ENCODE measurements at regions not wholly inside any gene's neighbourhood (a gene's known extent, or its start where the extent isn't known, plus 50 kb on each side); places are given as distances from the start of the nearest gene placed in this dataset.

DNA sequence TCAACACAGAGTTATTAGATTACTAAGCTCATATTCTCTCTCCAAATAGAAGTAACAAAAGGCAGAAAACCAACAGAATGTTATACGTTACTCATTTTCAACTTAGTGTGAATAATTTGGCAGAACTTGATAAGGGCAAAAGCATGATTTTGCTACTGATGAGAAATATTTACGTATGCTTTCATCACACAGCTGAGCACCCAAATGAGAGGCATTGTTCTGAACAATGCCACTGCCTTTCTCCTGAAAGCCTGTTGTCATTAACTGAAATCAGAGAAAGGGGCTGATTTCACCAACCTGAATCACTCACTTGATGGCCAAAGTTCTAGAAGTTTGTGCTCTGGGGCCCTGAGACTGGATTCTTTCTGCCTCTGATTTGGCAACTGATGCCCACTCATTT is 367.5 kb upstream of the PTGER4 start:
- intact Hi-C loops (cut with DNase I): no loop called here
- DNase-seq (ENCODE audit: low spot score): no peak
- no peak for ATAC-seq

DNA sequence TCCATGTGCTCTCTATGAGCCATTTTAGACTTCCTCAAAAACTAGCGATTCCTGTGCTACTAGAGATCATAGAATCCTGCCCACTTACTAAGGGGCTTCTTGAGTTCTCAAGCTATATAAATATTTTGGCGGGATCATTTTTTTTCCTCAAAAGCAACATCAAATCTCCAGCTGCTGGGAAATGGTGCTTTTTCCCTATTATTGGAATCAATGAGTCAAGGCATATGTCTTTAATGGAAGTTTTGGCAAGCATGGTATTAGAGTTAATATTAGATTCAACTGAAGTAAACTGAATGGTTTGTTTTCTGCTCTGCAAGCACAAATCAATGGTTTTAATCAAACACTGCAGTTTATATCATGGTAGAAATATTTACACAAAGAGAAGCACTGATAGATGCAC is 369.9 kb upstream of the PTGER4 start:
- DNase-seq (ENCODE audit: low spot score) (no peak), ATAC-seq (no peak)
- intact Hi-C loops (cut with DNase I): no loop called here

DNA sequence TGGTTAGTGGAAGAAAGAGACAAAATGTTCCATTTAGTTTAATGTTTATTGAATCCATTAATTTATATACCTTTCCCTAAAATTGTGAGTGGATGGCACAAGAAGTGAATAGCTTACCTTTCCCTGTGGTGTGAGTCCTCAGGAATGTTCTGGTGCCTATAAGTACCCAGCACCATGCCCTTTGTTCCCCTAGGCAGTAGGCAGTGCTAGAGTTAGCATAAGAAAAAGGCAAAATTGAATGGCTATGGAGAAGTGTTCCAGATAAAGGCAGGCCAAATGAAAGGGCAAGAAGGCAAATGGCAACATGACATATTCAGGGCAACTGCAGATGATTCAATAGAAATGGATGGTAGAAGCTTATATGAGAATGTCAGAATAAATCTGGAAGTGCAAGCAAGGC is 370.8 kb upstream of the PTGER4 start:
- ATAC-seq (no peak), DNase-seq (ENCODE audit: low spot score) (no peak)
- intact Hi-C loops (cut with DNase I): no loop called here

DNA sequence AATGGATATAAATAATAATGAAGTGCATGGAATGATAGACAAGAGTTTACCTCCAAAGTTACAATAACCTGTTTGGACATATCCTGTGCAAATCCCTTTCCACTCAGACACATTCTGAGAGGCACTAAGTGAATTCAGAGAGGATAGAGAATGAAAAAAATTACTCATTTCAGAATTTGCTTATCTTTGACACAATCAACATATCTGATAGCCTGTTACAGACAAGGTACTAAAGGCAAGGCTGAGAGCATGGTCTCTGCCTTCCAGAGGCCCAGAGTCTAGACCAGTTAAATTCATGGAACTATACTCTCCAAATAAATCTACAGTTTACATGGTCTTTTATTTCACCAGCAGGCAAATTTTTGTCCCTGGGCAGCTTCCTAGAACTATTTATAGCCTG is 371.8 kb upstream of the PTGER4 start:
- DNase-seq (ENCODE audit: low spot score) (no peak), ATAC-seq (no peak)
- intact Hi-C loops (cut with DNase I): no loop called here

DNA sequence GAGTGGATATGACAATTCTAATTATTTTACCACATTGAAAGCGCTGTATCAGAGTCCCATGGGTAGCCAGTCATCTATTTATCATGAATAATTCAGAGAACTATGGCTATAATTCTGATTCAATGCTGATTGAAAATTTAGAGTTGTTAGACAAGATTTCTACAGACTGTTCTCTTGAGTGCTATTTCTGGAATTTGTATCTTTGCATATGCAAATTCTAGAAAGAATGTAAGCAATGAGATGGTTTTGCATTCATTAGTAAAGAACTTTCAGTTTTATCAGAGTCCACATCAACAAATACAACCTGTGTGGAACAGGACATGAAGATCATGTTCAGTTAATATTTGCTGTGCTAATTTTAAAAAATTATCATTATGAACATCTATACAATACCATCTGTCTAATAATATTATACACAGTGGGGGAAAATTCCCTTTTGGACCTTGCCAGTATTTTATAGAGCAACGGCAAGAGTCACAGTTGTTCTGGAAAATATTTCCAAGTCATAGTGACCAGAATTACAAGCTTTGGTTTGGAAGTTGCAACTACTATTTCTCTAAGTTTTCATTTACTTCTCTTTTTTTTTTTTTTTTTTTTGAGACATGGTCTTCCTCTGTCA is 372.7 kb upstream of the PTGER4 start:
- no peak for ATAC-seq

DNA sequence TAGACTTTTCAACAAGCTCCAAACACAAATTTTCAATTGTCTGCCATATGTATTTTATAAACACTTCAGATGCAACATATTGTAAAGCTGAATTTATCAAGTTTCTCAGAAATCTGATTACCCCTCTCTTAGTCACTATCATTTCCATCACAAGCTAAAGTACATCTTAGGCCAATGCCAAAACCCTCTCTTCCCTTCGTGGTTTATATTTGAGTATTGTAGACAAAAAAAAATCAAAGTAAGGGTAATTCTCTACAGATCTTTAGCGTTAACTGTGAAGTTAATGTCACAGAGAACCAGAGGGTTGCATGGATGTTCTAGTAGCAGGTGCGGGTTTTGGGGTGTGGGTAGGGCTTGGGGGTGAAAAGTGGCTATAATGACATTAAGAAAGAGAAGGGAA is 387.7 kb upstream of the PTGER4 start:
- ATAC-seq (no peak), DNase-seq (ENCODE audit: low spot score) (no peak)
- intact Hi-C loops (cut with DNase I): no loop called here

More for the DNA sequence above, 372.7 kb upstream of the PTGER4 start:
- no peak for DNase-seq (ENCODE audit: low spot score)
- intact Hi-C loops (cut with DNase I): no loop called here

DNA sequence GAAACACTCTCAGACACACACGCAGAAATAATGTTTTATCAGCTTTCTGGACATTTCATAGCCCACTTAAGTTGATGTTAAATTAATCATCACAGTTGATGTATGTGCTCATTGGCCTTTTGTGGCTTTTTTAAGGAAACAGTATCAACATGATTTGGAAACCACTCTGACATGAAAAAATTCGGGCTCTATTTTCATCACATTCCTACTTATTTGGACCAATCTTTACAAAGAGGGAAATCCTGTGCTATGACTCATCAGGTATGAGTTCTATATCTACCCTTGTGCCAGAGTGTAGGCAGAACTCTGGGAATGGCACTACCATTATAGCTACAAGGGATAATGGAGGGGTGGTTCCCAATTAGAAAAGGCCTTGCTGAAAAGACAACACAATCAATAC is 388.4 kb upstream of the PTGER4 start:
- DNase-seq (ENCODE audit: low spot score) (no peak), ATAC-seq (no peak)
- intact Hi-C loops (cut with DNase I): no loop called here

DNA sequence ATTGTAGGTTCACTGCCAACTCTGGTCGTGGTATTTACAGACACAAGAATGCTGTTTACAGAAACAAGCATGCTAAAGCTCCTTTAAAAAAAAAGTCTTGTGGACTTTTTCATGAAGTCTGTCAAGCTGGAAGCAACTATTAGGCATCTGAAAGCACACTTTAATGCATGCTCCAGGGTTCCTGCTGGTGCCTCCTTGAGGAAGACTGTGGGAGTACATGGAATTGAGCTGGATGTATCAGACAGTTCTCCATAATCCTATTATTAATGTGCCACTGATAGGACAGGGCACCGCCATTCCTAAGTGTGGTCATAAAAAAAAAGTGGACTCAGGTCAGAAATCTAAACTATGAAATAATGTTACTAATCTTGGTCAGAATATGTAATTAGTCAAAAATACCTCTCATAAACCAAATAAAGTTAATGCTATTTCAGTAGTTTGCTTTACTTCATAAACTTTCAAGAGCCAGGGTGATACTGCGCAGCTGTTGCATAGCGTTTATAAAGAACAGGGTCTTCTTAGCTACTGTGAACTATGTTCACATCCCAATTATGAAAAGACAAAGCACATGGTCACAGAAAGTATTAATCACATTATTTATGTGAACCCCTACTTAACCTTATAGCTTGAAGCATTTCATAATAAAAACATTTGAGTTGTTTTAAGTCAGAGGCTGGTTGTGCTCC is 390.8 kb upstream of the PTGER4 start:
- DNase-seq (ENCODE audit: low spot score) (no peak), ATAC-seq (no peak)
- intact Hi-C loops (cut with DNase I): no loop called here

DNA sequence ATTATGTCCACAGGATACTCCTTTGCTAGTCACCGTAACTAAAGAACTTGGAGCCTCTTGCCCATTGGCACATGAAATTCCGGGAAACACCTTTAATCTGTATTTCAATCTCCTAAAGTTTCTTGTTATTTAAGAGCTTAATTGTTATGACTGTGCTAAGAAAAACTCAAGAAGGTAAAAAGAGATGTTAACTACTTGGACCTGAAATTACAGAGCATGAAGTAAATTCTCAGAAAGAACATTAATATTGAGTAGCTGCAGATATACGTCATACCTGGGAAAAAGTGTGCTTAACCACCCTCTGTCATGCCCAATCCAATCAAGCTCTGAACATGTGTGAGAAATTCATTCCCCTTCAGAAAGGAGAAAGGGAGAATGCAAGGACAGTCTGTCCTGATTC is 394.9 kb upstream of the PTGER4 start:
- no peak for ATAC-seq
- intact Hi-C loops (cut with DNase I): no loop called here
- no peak for DNase-seq (ENCODE audit: low spot score)

DNA sequence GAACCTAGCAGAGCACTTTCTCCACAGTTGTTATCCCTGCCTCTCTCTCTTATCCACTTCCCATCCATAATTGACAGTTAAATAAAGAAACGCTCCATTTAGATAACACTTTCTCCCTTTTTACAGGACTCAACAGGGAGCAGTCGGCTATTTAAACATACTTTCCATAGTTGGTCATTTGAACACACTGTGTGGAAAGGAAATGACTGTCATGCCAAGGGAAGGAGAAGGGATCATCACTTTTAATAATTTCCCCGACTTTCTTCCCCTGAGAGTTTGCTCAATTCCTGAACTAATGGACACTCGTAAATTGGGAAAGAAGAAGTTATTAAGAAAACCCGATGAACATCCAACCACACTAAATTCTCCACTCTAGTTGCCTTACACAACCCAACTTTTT is 400.8 kb upstream of the PTGER4 start:
- ATAC-seq: no peak
- intact Hi-C loops (cut with DNase I): no loop called here

DNA sequence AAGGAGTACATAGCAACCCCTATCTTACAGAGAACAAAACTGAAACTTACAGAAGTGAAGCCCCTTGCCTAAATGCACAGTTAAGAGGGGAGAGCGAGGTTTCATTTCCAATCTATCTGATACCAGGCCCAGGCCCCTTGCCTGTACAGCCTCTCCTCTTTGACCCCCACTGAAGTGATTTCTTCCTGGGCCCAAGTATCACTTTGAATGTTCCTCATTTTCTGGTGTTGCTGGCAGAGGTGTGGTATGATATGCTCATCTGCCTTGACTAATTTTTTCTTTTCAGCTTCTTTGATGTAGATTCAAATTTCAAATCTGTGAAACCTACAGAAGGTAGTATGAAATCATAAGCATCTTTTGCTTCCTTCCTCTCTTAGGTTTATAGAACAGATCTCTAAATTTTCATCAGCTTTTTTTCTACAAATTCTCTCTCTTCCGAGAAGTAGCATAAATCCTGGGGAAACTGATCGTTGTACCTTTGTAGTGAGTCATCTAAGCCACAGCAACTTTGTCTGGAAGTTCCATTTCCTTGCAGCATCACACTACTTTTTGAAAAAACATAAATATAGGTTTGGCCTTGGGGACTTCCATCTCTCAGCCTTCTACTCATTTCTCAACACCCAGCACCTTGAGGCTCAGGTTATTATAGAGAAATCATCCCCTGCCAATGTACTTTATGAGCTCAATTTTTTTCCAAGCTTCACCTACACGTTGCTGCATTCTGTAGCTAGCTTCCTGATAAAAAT is 402.4 kb upstream of the PTGER4 start:
- intact Hi-C loops (cut with DNase I): no loop called here
- no peak for ATAC-seq
- DNase-seq (ENCODE audit: low spot score): no peak

More for the DNA sequence above, 400.8 kb upstream of the PTGER4 start:
- DNase-seq (ENCODE audit: low spot score): no peak

DNA sequence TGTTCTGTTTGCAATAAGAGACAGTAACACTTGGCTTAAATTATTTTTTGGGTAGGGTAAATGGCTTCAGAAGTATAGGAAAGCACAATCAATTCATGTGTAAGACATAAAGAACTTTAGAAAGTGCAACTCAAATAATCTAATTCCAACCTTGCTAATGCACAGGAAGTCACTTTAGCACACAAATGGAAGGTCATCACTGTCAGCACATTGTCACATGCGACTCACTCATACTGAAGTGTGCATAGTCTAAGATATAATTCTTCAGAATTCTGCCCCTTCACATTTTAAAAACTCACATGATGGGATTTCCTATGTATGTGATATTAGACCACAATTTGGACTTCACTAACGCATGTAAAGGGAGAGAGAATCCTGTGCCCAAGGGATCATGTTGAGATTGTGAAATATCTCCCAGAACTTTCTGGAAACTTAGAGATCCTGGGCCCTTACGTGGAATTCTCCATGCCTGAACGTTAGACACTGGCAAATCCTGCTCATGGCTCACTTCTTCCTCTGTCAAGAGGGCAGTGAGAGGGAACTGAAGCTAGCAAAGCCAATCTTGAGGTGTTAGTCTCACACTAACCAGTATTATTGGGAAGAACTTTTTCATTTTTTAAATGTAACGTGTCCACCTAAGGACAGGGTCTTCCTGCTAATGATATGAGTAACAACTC is 403.2 kb upstream of the PTGER4 start:
- intact Hi-C loops (cut with DNase I): no loop called here
- no peak for ATAC-seq
- no peak for DNase-seq (ENCODE audit: low spot score)

DNA sequence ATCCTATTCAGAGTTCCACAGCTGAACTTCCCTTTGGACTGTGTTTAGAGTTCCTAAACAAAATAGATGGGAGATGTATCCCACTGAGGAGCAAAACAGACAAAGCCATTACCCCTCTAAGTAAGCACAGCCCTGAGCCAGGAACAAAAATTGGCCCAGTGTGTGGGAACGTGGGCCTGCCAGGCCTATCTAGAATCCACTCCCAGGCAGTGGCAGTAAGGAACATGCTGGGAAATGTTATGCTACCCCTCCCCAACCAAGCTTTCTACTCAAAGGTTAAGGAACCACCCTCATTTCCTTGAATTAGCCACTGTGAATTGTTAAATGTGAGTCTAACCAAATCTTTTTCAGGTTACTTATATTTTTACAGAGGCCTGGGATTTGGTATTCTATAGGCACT is 405.1 kb upstream of the PTGER4 start:
- ATAC-seq (no peak), DNase-seq (ENCODE audit: low spot score) (no peak)
- intact Hi-C loops (cut with DNase I): no loop called here

DNA sequence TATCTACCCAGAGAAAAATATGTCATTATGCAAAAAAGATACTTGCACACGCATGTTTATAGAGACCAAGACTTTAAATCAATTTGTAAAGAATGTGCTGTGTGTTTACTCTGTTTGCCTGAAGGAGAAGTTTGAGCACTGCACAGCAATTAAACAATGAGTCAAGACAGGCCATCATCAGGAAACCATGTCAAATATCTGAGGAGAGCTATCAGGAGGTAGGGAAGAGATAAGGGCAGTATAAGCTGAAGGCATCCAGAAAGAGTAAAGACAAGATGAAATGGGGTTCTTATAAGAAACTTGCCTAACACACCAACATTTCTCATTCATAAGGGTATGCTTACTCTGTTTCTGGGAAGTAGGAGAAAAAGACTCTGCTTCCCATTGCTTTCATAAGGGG is 405.8 kb upstream of the PTGER4 start:
- intact Hi-C loops (cut with DNase I): no loop called here
- DNase-seq (ENCODE audit: low spot score) (no peak), ATAC-seq (no peak)

DNA sequence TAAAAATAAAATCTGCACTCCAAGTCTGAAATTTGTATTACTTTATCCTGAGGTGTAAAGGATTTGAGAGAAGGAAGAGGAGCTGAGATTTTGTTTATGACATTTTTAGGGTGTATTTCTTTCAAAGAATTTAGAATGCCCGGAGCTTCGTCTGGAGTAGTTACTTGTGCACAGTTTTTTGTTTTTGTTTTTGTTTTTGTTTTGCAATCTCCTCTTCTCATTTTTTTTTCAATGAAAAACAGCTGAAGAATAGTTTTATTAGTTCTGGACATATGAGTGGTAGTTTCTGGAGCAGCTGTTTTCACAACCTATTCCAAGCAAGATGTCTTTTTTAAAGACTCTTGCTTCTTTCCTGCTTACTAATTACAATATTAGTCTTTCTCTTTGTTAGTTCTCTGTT is 408.2 kb upstream of the PTGER4 start:
- DNase-seq (ENCODE audit: low spot score): no peak
- intact Hi-C loops (cut with DNase I): no loop called here
- ATAC-seq: no peak

DNA sequence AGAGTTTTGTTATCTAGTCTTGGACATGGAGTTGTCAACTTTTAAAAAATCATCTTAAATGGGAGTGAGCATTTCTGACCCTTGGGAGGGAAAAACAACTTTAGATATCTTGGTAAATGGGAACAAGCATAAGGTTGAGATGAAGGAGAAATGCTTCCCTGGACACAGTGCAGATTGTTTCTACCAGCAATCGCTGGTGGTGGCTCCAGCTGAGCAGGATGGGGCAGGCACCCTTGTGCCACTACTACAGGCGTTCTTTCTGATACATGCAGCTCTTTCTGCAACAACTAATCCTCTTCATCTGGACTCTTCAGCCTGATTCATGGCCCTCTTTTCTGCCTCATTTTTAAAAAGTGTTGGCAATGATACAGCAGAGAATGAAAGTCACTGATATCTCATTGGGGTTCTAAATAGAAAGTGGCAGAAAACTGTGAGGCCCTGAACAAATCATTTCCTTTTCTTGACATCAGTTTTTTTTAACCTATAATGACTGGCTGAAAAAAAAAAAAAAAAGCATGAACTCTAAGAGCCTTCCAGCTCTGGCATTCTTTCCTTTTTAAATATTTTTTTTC is 409.4 kb upstream of the PTGER4 start:
- intact Hi-C loops (cut with DNase I): no loop called here
- DNase-seq (ENCODE audit: low spot score) (no peak), ATAC-seq (no peak)

DNA sequence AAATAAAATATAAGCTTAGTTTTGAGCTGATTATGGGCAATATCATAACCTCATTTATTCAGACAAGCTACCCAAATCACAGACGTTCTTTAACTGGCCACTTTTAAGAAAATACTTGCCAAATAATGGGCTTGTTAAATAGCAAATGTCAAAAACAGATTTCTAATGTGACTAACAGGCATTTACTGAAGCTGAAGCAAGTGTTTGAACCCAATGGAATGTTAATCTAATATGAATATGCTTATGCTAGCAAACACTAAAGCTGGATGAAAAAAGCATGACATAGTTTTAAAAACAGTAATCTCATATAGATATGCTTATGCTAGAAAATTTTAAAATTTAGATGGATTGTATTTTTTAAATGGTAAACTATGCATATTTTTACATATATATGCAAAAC is 411.6 kb upstream of the PTGER4 start:
- intact Hi-C loops (cut with DNase I): loop anchor here (10.0 kb wide), 1 partner anchor 1523 kb away; no protein-coding TSS in a partner anchor
- no peak for DNase-seq (ENCODE audit: low spot score)
- ATAC-seq: no peak

DNA sequence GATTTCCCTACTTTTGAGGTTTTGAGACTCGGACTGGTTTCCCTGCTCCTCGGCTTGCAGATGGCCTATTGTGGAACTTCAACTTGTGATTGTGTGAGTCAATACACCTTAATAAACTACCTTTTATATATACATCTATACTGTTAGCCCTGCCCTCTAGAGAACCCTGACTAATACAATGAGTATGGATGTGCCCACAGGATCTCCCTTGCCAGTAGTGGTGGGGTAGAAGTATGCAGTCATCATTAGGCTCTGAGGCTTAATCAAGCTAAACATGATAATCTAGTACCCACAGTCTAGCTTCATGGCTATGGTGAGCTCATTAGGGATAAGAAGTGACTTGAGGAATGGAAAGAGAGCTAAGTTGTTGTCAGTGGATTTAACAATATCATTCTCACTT is 412.8 kb upstream of the PTGER4 start:
- ATAC-seq: no peak
- DNase-seq (ENCODE audit: low spot score): no peak
- intact Hi-C loops (cut with DNase I): loop anchor here (10.0 kb wide), 1 partner anchor 1522 kb away; no protein-coding TSS in a partner anchor

DNA sequence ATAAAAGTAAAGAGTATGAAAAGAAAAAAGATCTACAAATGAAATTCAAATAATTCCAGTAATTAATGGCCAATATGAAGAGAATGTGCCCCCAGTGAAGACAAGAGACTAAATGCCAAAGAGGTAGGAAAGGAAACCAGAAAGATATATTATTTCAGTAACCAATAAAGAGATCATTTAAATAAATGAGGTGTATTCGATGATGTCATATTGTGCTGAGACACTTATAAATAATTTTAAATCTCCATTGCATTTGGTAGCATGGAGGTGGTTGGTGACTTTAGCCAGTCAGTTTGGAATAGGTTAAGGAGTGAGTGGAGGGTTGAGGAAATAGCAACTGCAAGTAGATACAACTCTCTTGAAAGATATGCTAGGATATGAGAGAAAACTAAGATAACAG is 417.7 kb upstream of the PTGER4 start:
- intact Hi-C loops (cut with DNase I): loop anchor here (10.0 kb wide), 1 partner anchor 1517 kb away; no protein-coding TSS in a partner anchor
- ATAC-seq (no peak), DNase-seq (ENCODE audit: low spot score) (no peak)
